ENCODE measurements at regions not wholly inside any gene's neighbourhood (a gene's known extent, or its start where the extent isn't known, plus 50 kb on each side); places are given as distances from the start of the nearest gene placed in this dataset.

DNA sequence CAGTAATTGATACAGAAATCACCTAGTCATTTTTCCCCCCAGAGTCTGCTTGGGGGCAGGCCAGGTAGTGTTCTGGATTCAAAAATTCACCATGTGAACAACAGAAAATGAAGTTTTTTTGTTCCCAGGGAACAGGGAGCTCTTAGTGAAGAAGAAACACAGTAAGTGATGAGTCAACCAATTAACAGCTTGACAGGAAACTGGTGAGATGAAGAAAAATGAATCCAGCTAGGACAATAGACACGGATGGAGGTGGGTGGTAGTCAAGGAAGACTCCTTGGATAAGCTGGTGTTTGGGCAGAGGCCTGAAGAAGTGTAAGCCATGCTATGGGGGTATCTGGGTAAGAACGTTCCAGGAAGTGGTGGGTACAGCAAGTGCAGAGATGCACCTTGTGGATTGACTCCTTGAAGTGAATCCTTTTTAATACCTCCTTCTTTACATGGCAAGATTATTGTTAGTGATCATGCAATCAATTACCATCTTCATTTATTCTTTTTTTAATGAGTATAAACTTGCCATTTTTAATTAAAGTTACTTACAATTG, 339.9 kb upstream of the RGMA start:
- ATAC-seq, result no peak
- Histone ChIP-seq H3K9me3 (no peaks in the 10 kb centered on the region), H3K36me3 (ENCODE audit: low read depth) (no peaks in the 10 kb centered on the region), H3K4me1 (ENCODE audit: low read depth) (no peaks in the 10 kb centered on the region), H3K4me3 (no peak overlapping the region)
- intact Hi-C loops (cut with DNase I, micrococcal nuclease), result no loop called here
- DNase-seq, result no peak
- TF ChIP-seq, protein P1, sequence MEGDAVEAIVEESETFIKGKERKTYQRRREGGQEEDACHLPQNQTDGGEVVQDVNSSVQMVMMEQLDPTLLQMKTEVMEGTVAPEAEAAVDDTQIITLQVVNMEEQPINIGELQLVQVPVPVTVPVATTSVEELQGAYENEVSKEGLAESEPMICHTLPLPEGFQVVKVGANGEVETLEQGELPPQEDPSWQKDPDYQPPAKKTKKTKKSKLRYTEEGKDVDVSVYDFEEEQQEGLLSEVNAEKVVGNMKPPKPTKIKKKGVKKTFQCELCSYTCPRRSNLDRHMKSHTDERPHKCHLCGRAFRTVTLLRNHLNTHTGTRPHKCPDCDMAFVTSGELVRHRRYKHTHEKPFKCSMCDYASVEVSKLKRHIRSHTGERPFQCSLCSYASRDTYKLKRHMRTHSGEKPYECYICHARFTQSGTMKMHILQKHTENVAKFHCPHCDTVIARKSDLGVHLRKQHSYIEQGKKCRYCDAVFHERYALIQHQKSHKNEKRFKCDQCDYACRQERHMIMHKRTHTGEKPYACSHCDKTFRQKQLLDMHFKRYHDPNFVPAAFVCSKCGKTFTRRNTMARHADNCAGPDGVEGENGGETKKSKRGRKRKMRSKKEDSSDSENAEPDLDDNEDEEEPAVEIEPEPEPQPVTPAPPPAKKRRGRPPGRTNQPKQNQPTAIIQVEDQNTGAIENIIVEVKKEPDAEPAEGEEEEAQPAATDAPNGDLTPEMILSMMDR (IDR thresholded peaks at IDR 0.05), result no peak

DNA sequence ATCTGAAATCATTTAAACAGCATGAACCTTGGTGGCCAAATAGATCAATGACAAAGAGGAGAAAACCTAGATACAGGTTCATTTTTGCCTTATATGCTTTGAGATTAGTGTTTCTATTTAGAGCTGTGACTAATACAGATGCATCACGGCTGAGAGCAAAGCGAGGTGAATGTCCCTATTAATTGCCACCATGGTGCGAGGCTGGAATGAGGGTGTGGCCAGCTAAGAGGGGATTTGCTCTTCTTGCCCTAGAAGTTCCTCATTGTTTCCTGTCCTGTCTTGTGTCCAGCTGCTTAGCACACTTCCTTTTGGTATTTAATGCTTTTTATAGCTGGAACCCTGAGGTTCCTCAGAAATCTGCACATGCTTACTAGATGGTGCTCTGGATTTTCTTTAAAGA, 339.1 kb upstream of the RGMA start:
- TF ChIP-seq, protein P1 (IDR thresholded peaks at IDR 0.05), result no peak
- intact Hi-C loops (cut with DNase I, micrococcal nuclease), result no loop called here
- H3K4me1 ChIP-seq (ENCODE audit: low read depth), result no peaks in the 10 kb centered on the region
- no peaks in the 10 kb centered on the region for H3K36me3 ChIP-seq (ENCODE audit: low read depth)
- ATAC-seq, result no peak
- no peak for DNase-seq
- H3K9me3 ChIP-seq, result no peaks in the 10 kb centered on the region
- no peak overlapping the region for H3K4me3 ChIP-seq

DNA sequence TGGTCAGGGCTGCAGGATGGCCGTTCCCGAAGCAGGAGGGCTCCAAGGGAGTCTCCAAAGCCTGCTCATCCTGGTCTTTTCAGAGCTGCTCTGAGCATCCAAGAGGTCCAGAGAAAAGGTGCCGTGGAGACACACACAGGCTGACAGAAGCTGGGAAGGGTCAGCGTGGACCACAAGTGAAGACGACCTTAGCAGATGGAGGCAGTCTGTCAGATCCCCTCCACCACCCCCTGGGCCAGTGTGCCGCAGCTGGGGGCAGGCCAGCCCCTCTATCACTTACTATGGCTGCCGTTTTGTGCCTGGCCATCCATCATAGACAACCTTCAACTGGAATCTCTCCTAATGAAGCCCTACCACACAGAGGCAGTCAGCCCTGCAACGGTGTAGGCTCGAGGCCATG, 335.1 kb upstream of the RGMA start:
- intact Hi-C loops (cut with DNase I, micrococcal nuclease), result no loop called here
- TF ChIP-seq, protein P1 (IDR thresholded peaks at IDR 0.05), result no peak
- no peaks in the 10 kb centered on the region for H3K4me1 ChIP-seq (ENCODE audit: low read depth)
- no peak for DNase-seq
- no peak for ATAC-seq
- H3K36me3 ChIP-seq (ENCODE audit: low read depth), result no peaks in the 10 kb centered on the region
- H3K9me3 ChIP-seq, result no peaks in the 10 kb centered on the region
- H3K4me3 ChIP-seq, result no peak overlapping the region

DNA sequence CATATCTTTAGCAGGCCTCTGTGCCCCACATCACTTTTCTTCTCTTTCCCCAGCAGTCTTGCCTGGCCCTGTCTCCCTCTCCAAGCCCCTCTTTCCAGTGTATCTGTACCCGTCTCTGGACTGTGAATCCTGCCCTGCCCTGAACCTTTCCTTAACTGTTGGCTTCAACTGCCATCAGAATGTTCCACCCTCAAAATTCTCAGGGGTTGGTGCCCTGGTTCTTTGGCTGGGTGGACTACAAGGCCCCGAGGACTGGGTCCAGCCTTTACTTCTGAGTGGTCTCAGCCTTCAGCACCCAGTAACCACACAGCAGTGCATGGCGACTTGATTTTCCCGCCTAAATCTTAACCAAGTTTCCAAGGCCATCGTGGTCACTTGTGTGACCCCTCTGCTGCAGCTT, 333.5 kb upstream of the RGMA start:
- no peaks in the 10 kb centered on the region for H3K4me1 ChIP-seq (ENCODE audit: low read depth)
- no peaks in the 10 kb centered on the region for H3K9me3 ChIP-seq
- intact Hi-C loops (cut with DNase I, micrococcal nuclease), result no loop called here
- ATAC-seq (no peak), DNase-seq (no peak)
- TF ChIP-seq, protein P1 (IDR thresholded peaks at IDR 0.05), result no peak
- no peak overlapping the region for H3K4me3 ChIP-seq
- no peaks in the 10 kb centered on the region for H3K36me3 ChIP-seq (ENCODE audit: low read depth)

DNA sequence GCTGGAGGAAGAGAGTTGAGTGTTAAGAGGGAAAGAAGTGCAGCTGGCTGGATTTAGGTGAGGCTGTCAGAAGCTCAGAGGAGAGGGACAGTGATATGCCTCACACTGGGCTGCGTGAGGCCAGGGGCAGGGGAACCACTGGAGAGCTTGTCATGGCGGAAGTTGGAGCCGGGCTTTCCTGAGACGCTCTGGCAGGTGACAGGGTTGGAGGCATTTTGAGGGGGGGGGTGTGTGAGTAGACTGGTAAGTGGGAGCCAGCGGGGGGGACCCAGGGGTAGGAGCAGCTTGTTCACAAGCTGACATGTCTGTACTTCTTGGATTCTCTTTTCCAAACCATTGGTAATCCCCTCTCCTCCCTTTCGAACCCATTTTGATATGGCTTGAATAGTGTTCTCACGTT, 331.5 kb upstream of the RGMA start:
- ATAC-seq, result no peak
- no peaks in the 10 kb centered on the region for H3K36me3 ChIP-seq (ENCODE audit: low read depth)
- no peaks in the 10 kb centered on the region for H3K9me3 ChIP-seq
- no peaks in the 10 kb centered on the region for H3K4me1 ChIP-seq (ENCODE audit: low read depth)
- H3K4me3 ChIP-seq, result no peak overlapping the region
- intact Hi-C loops (cut with DNase I, micrococcal nuclease), result no loop called here
- no peak for DNase-seq
- TF ChIP-seq, protein P1 (IDR thresholded peaks at IDR 0.05), result no peak

DNA sequence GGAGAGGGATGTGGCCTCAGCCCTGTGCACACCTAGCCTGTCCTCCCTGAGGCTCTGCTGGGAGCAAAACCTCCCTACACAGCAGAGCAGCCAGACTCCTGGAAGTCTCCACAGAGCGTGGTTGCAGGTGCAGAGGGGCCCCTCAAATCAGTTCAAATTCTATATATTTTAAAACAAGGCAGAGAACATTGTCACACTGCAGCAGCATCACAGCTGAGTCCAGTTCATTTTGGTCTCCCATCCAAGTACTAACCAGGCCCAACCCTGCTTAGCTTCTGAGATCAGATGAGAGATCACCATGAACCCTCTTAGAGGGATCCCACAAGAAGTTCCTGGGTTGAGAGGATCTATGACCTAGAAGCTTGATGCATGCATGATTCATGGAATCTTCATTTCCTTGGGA, 331.0 kb upstream of the RGMA start:
- intact Hi-C loops (cut with DNase I, micrococcal nuclease), result no loop called here
- Histone ChIP-seq H3K36me3 (ENCODE audit: low read depth) (no peaks in the 10 kb centered on the region), H3K4me1 (ENCODE audit: low read depth) (no peaks in the 10 kb centered on the region), H3K9me3 (no peaks in the 10 kb centered on the region), H3K4me3 (no peak overlapping the region)
- TF ChIP-seq, protein P1 (IDR thresholded peaks at IDR 0.05), result no peak
- no peak for DNase-seq
- ATAC-seq, result no peak

Data from mucosa of descending colon (tissue), 3 donors.